ENCODE measurements at regions not wholly inside any gene's neighbourhood (a gene's known extent, or its start where the extent isn't known, plus 50 kb on each side); places are given as distances from the start of the nearest gene placed in this dataset.

- TF ChIP-seq SUZ12 (IDR thresholded peaks at IDR 0.05; ENCODE audit: extremely low read depth, insufficient read depth, insufficient read length) (no peak), YY1 (IDR thresholded peaks at IDR 0.05; ENCODE audit: insufficient read depth, insufficient read length) (no peak), ZNF274 (IDR thresholded peaks at IDR 0.05; ENCODE audit: low read depth, low read length) (no peak)
These were observed 135.5 kb upstream of the MYT1L start for GRCh38 chr2:2466534-2466933.

Measured in NT2/D1 (cell line).